ENCODE measurements at regions not wholly inside any gene's neighbourhood (a gene's known extent, or its start where the extent isn't known, plus 50 kb on each side); places are given as distances from the start of the nearest gene placed in this dataset.

DNA sequence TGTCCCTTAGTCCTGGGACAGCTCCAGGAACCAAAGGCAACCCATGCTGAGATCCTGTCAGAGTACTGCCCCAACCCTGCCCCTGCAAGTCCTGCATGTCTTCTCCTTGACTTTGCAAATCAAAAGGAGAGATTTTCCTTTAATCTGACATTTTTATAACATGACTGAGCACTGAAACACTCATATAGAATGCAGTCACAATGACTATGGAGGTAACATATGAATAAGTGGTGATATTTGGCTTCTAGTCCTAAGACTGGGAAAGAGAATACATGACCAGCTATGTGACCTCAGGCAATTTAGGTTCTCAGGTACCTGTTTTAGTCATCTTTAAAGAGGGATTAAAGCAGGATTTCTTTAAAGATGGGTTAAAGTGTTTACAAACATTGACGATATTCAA, 941.6 kb upstream of the CDH8 start:
- no peaks in the 10 kb centered on the region for H3K9me2 ChIP-seq (replicated peaks; ENCODE audit: insufficient read depth)

DNA sequence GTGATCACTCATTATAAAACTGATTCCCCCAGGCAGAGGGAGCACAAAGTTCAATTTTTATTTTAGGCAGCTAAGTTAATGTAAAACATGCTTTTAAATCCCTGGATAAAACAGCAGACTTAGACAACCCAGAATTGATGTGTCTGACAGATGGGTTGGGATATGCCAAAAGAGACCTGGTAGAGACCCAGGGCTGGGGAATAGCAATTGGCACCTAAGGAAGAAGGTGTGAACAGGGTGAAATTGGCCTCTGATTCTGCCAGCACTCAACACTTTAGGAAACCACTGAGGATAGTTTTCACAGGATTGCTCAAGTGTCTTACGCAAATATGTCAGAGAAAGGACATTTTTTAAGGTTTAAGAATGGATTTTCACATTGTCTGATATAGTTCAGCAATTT, 938.2 kb upstream of the CDH8 start:
- no peaks in the 10 kb centered on the region for H3K36me3 ChIP-seq (replicated peaks; ENCODE audit: insufficient read depth, low read depth)
- H3K9me3 ChIP-seq (ENCODE audit: low read depth), result no peaks in the 10 kb centered on the region
- H3K27me3 ChIP-seq, result no peaks in the 10 kb centered on the region
- no peak for DNase-seq (ENCODE audit: low spot score)
- H3K4me2 ChIP-seq, result peak overlapping the region; percentile 25
- H4K20me1 ChIP-seq (ENCODE audit: insufficient read depth, poor library complexity, severe bottlenecking), result no peaks in the 10 kb centered on the region
- WGBS (ENCODE audit: low lambda C conversion rate, missing lambda C conversion rate), result 83% methylated on average over 1 of the region's 1 CpG
- no peak overlapping the region for H3K4me3 ChIP-seq
- H3K9me2 ChIP-seq (replicated peaks; ENCODE audit: insufficient read depth), result no peaks in the 10 kb centered on the region
- H3K4me1 ChIP-seq (ENCODE audit: insufficient read depth), result peaks cover 6% of the 10 kb centered on the region
- H2AFZ ChIP-seq, result no peak overlapping the region
- H3K27ac ChIP-seq, result no peak overlapping the region
- no peaks in the 10 kb centered on the region for H3K79me2 ChIP-seq
- TF ChIP-seq, protein P1, sequence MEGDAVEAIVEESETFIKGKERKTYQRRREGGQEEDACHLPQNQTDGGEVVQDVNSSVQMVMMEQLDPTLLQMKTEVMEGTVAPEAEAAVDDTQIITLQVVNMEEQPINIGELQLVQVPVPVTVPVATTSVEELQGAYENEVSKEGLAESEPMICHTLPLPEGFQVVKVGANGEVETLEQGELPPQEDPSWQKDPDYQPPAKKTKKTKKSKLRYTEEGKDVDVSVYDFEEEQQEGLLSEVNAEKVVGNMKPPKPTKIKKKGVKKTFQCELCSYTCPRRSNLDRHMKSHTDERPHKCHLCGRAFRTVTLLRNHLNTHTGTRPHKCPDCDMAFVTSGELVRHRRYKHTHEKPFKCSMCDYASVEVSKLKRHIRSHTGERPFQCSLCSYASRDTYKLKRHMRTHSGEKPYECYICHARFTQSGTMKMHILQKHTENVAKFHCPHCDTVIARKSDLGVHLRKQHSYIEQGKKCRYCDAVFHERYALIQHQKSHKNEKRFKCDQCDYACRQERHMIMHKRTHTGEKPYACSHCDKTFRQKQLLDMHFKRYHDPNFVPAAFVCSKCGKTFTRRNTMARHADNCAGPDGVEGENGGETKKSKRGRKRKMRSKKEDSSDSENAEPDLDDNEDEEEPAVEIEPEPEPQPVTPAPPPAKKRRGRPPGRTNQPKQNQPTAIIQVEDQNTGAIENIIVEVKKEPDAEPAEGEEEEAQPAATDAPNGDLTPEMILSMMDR (IDR thresholded peaks at IDR 0.05; ENCODE audit: poor library complexity), result no peak
- TF ChIP-seq EZH2phosphoT487 (IDR thresholded peaks at IDR 0.05; ENCODE audit: low read depth, severe bottlenecking, unreplicated experiment), result no peak
- TF ChIP-seq EZH2 (IDR thresholded peaks at IDR 0.05; ENCODE audit: borderline replicate concordance), result no peak

More for the DNA sequence above, 941.6 kb upstream of the CDH8 start:
- Histone ChIP-seq H3K27ac (no peak overlapping the region), H3K4me3 (no peak overlapping the region), H3K9me3 (ENCODE audit: low read depth) (no peaks in the 10 kb centered on the region), H3K36me3 (replicated peaks; ENCODE audit: insufficient read depth, low read depth) (no peaks in the 10 kb centered on the region), H2AFZ (no peak overlapping the region), H3K79me2 (no peaks in the 10 kb centered on the region), H3K4me2 (no peak overlapping the region), H3K4me1 (ENCODE audit: insufficient read depth) (peaks cover 6% of the 10 kb centered on the region), H4K20me1 (ENCODE audit: insufficient read depth, poor library complexity, severe bottlenecking) (no peaks in the 10 kb centered on the region), H3K27me3 (no peaks in the 10 kb centered on the region)
- TF ChIP-seq EZH2 (IDR thresholded peaks at IDR 0.05; ENCODE audit: borderline replicate concordance) (no peak), EZH2phosphoT487 (IDR thresholded peaks at IDR 0.05; ENCODE audit: low read depth, severe bottlenecking, unreplicated experiment) (no peak)
- TF ChIP-seq, protein P1 (IDR thresholded peaks at IDR 0.05; ENCODE audit: poor library complexity), result no peak
- no peak for DNase-seq (ENCODE audit: low spot score)
- WGBS (ENCODE audit: low lambda C conversion rate, missing lambda C conversion rate), result 78% methylated on average over 1 of the region's 1 CpG

DNA sequence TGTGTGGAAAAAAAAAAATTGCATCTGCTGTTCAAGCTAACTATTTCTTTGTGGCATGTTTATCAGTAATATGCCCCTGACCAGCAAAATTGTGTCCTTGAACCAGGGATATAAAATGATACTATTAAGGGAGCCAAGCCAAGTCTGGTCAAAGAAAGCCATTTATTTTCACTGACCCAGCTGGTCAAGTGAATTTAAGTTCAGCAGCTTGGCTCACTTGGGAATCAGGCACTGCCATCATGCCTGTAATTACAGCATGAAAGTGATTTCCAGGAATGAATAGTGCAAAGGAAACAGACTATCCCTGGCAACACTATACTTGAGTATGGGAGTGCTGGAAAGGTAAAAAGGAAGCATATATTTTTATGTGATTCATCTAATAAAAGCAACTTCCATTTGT, 934.6 kb upstream of the CDH8 start:
- no peak for TF ChIP-seq EZH2phosphoT487 (IDR thresholded peaks at IDR 0.05; ENCODE audit: low read depth, severe bottlenecking, unreplicated experiment)
- TF ChIP-seq, protein P1 (IDR thresholded peaks at IDR 0.05; ENCODE audit: poor library complexity), result no peak
- no peak for TF ChIP-seq EZH2 (IDR thresholded peaks at IDR 0.05; ENCODE audit: borderline replicate concordance)
- H3K27me3 ChIP-seq, result no peaks in the 10 kb centered on the region
- DNase-seq (ENCODE audit: low spot score), result no peak

DNA sequence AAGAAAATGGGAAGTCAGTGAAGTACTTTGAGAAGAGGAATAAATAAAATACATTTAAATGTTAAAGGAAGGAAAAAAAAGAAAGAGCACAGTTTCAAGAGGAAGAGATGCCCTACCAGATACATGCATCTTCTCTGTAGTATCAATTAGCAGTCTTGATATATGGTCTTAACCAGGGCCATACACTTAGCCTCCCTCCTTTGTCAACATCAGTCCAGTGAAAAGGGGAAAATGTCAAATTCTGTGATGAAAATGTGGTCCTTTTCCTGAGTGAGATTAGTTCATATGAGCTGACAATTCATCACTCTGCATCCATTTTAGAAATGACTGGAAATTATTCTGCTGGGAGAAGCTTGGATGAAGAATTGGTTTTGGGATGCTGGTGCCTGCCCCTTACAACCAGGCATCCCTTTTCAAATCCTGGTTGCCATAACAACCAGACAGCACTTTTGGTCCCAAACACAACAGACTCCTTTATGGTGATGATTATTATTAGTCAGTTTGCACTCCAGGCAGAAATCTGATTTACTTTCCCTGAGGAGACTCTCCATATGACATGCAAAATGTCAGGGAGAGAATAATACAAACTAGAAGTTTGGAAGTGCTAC, 933.6 kb upstream of the CDH8 start:
- Histone ChIP-seq H3K9me3 (ENCODE audit: low read depth) (no peaks in the 10 kb centered on the region), H3K36me3 (replicated peaks; ENCODE audit: insufficient read depth, low read depth) (no peaks in the 10 kb centered on the region), H4K20me1 (ENCODE audit: insufficient read depth, poor library complexity, severe bottlenecking) (no peaks in the 10 kb centered on the region), H3K27me3 (no peaks in the 10 kb centered on the region), H3K9me2 (replicated peaks; ENCODE audit: insufficient read depth) (no peaks in the 10 kb centered on the region), H3K4me1 (ENCODE audit: insufficient read depth) (peaks cover 6% of the 10 kb centered on the region), H3K79me2 (no peaks in the 10 kb centered on the region), H3K4me2 (no peak overlapping the region), H2AFZ (no peak overlapping the region), H3K4me3 (no peak overlapping the region), H3K27ac (no peak overlapping the region)
- no peak for TF ChIP-seq EZH2 (IDR thresholded peaks at IDR 0.05; ENCODE audit: borderline replicate concordance)
- no peak for DNase-seq (ENCODE audit: low spot score)

More for the DNA sequence above, 934.6 kb upstream of the CDH8 start:
- Histone ChIP-seq H3K4me1 (ENCODE audit: insufficient read depth) (peaks cover 6% of the 10 kb centered on the region), H3K27ac (no peak overlapping the region), H3K79me2 (no peaks in the 10 kb centered on the region), H2AFZ (no peak overlapping the region), H3K4me2 (no peak overlapping the region), H3K36me3 (replicated peaks; ENCODE audit: insufficient read depth, low read depth) (no peaks in the 10 kb centered on the region), H3K4me3 (no peak overlapping the region), H4K20me1 (ENCODE audit: insufficient read depth, poor library complexity, severe bottlenecking) (no peaks in the 10 kb centered on the region), H3K9me2 (replicated peaks; ENCODE audit: insufficient read depth) (no peaks in the 10 kb centered on the region), H3K9me3 (ENCODE audit: low read depth) (no peaks in the 10 kb centered on the region)
